ENCODE measurements at regions not wholly inside any gene's neighbourhood (a gene's known extent, or its start where the extent isn't known, plus 50 kb on each side); places are given as distances from the start of the nearest gene placed in this dataset.

DNA sequence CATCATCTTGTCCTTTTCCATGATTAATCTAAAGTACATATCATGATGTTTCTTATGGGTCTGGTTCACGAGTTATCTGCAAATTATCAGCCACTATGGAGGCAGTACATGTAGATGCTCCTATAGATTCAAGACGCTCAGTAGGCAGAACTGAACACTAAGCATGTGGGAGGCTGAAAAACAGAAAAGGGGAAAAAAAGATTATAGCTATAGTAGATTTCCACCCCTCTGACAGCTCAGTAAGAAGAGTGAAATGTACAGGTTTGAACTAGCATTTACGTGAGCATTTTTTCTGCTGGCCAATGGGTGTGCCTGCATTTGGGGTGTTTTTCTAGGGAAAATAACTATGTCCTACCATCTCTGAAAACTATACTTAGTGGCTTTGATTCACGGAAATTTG is 308.9 kb downstream of the ZEB2 start:
- no peak for DNase-seq

- DNase-seq: no peak
Measured at GRCh38 chr2:144210076-144210475, 309.8 kb downstream of the ZEB2 start.

- no peak for DNase-seq
Measured at GRCh38 chr2:144208924-144209323, 311.0 kb downstream of the ZEB2 start.

GRCh38 chr2:144206019-144206418 is 313.9 kb downstream of the ZEB2 start:
- no peak for DNase-seq

DNA sequence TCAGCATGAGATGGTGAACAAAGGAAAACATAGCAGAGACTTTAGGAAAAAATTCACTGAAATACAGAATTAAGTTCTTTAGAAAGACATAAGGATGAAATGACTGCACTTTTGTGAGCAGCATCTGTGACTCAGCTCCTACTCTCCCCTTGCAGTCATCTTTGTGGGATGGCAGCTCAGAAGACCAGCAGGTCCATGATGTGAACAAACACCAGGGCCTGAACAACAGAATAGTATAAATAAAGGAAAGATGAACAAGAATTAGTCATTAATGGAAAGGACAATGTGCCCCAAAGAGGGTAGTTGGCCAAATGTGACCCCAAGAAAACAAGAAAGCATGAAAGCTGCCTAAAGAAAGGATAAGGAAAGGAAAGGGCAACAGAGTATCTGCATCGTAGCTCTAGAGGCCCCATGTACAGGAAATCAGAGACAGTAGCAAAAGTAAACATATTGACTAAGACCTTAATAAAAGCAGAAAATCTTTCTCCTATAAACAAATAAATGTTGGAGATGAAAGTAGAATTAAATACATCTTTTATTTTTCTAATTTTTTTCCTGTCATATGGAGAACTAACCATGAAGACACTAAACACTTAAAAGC is 318.0 kb downstream of the ZEB2 start:
- DNase-seq: no peak

GRCh38 chr2:144201126-144201525 is 318.8 kb downstream of the ZEB2 start:
- no peak for DNase-seq

- DNase-seq: no peak
Measured at GRCh38 chr2:144198116-144198515, 321.8 kb downstream of the ZEB2 start.

DNA sequence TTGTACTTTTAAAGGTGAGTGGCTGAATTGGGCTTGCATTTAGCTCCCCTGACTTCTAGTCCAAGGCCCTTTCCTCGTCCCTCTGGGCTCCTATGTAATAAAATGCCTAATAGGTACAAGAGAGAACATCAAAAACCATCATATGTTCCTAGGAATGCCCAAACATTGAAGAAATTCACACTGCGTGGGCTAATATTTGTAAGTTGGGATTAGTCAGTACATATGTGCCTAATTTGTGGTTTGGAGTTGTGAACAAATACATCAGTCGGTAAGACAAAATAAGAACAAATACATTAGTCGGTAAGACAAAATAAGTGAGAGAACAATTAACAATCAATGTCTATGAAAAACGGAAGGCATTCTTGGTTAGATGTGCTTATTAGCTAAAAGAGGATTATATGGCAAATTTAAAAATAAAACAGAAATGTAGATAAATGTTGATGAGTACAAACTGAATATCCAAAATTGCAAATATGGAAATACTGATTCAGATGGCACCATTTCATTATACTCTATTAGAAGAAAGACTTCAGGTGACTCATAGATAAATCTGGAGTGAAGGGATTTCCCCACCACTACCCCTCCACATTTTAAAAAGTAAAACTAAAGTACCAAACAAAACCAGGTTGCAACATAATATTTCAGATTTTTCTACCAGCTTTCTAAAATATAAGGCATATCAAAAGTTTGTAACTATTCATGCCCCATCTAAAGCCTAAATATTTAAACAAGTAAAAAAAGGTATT is 325.4 kb downstream of the ZEB2 start:
- no peak for DNase-seq

- no peak for DNase-seq
Measured at GRCh38 chr2:144190908-144191605, 328.9 kb downstream of the ZEB2 start.

DNA sequence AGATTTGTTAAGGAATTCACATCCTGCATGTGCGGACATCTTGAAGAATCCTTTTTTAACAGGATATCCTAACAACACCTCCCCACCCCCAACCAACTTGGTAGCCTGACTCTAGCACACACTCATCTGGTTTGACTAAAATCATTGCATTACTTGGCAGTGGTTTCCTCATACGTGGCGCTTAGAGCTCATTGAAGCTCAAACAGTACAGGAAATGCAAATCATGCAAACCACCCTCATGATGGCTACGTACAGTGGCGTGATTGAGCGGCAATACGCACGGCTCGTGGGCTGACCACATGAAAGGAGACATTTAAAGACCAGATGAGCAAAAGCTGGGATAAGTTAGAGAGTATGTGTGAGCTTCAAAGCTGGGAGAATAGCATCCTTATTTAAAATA is 336.2 kb downstream of the ZEB2 start:
- no peak for DNase-seq

GRCh38 chr2:144181001-144181400 is 338.9 kb downstream of the ZEB2 start:
- no peak for DNase-seq

DNA sequence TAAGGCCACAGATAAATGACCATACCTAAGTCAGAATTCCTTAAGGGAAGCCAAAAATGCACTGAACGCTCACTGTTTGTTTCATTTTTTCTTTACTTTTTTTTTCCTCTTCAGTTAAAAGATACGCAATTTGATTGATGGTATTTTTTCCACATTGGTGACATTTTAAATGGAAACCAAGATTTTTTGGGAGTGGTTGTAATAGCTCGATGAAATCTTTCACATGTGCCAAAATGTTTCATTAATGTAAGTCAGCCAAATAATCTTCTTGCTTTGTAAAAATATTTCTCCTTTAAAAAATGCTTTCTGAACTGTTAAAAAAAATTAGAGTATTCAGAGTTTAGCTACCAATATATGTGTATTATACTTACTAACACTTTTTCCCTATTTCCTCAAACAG is 339.8 kb downstream of the ZEB2 start:
- DNase-seq: no peak

- DNase-seq: no peak
Measured at GRCh38 chr2:144170179-144170578, 349.7 kb downstream of the ZEB2 start.

DNA sequence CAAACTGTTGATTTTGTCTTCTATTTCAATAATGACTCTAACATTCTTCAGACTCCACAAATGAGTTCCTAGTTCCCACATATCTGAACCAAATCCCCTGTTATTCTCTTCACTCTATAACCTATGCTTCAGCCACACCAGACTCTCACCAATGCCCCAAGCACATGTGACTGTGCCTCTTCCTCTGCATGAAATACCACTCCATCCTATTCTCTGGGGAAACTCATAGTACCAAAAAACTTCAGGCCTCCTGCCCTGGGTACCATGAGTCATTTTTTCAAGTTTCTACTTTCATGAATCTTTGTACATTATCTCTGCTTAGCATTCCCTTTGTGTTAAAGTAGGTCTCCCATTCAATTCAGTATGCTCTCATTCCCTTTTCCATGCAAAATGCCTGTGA is 353.2 kb downstream of the ZEB2 start:
- DNase-seq: no peak

DNA sequence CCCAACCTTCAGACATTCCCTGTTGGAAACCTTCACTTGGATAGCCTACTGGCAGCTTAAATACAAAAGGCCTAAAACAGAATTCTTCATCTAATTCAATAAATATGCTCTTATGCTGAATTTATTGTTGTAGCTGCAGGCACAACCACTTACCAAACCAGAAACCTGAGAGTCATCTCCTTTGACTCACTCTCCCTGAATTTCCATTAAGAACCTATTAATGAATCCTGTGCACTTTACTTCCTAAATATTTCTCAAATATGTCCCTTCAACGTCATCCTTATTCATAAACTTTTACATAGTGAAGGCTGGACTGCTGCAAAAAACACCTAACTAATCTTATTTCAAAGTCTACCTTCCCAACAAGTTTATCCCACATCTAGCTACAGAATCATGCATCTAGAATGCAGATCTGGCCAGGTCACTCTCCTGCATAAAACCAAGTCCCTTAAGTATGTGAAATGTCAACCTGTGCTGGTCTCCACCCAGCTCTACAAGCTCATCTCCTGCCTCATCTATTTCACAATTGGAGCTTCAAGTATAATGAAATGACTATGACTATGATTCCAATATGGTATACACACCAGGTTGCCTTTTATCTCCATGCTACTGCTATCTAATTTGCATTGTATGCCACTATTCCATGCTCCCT is 354.2 kb downstream of the ZEB2 start:
- DNase-seq: no peak

DNA sequence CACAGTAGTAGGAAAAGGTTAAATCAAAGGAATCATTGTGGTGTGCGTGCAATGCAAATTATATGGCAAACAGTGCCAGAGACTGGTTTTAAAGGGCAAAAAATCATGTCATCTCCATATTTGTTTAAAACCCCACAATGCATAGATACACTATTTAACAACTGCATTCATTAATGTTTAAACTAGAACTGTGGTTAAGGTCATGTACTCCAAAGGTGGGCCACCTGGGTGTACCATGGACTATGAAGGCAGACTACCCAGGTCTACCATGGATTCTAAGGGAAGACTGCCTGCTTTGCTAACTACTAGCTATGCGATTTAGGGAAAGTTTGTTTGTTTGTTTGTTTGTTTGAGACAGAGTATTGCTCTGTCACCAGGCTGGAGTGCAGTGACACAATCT is 356.3 kb downstream of the ZEB2 start:
- DNase-seq: no peak

DNA sequence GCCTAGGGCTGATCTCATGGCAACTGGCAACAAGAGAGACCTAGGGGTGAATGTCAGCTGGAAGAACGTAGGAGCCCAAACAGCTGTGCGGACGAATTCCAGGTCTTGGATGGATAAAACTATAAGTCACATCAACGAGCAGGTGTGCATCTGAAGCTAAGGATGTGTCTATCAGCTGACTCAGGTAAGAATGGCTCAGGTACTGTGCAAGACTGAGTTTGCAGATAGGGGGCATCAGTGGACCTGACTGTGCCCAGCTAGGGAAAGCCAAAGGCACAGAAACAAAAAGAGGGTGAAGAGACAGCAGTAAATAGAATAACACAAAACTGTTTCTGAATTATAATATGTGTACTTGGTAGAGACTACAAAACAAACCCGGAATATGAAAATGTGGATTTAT is 357.3 kb downstream of the ZEB2 start:
- no peak for DNase-seq

GRCh38 chr2:144161061-144161460 is 358.9 kb downstream of the ZEB2 start:
- DNase-seq: no peak

- no peak for DNase-seq
Measured at GRCh38 chr2:144159240-144159639, 360.7 kb downstream of the ZEB2 start.

GRCh38 chr2:144158096-144158495 is 361.8 kb downstream of the ZEB2 start:
- DNase-seq: no peak

GRCh38 chr2:144156736-144157640 is 362.9 kb downstream of the ZEB2 start:
- no peak for DNase-seq

- DNase-seq: no peak
Measured at GRCh38 chr2:144154205-144154604, 365.7 kb downstream of the ZEB2 start.

DNA sequence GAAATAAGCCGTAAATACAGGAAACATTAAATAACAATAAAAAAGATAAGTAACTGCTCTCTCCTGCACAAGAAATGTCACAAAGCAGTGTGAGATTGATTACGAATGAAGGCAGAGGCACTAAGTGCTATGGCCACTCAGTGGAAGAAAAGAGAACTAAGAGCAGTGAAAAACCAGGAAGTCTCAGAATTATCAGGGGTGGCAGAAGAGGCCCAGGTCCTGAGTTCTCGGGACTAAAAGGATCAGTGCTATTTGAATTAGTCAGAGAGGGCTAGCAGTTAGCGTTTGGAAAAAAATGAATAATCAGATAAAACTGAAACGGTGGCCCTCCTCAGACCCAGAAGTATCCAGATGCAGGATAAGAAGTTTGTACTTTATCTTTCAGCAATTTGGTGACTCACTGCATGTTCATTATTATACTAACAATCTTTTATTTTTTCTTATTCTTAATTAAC is 367.1 kb downstream of the ZEB2 start:
- no peak for DNase-seq

Data from 8988T (cell line).